Loucy (cell line): ENCODE measurements at regions not wholly inside any gene's neighbourhood (a gene's known extent, or its start where the extent isn't known, plus 50 kb on each side); places are given as distances from the start of the nearest gene placed in this dataset.

ENCODE experiments used
- H2AFZ ChIP-seq: fragments of 200-600 bp; sonication (generic); 2 replicates; pipeline ENCODE4 v1.6.0; 2016; ENCODE audit warnings: antibody characterized with exemption, mild to moderate bottlenecking, low read length, moderate library complexity
- H3F3A ChIP-seq: fragments of 200-600 bp; 2 replicates; pipeline ENCODE4 v1.6.0; 2016; ENCODE audit warnings: antibody characterized with exemption, low read depth, mild to moderate bottlenecking
- H3K27me3 ChIP-seq: fragments of 200-600 bp; sonication (generic); 2 replicates; pipeline ENCODE4 v1.6.1; 2014; ENCODE audit warnings: low read length, mild to moderate bottlenecking; ENCODE audit not compliant: insufficient read depth, poor library complexity, severe bottlenecking
- H3K36me3 ChIP-seq: fragments of 200-600 bp; sonication (generic); 2 replicates; pipeline ENCODE4 v1.6.1; 2016; ENCODE audit warnings: low read length; ENCODE audit not compliant: insufficient read depth
- H3K4me1 ChIP-seq: fragments of 200-600 bp; sonication (generic); 2 replicates; pipeline ENCODE4 v1.5.1; 2014; ENCODE audit warnings: low read length, mild to moderate bottlenecking; ENCODE audit not compliant: insufficient read depth, poor library complexity, severe bottlenecking
- H3K4me2 ChIP-seq: fragments of 200-600 bp; sonication (generic); 2 replicates; pipeline ENCODE4 v1.6.0; 2014; ENCODE audit warnings: antibody characterized with exemption, low read length, low read depth, mild to moderate bottlenecking; ENCODE audit not compliant: poor library complexity, severe bottlenecking
- H3K4me3 ChIP-seq: fragments of 200-600 bp; sonication (generic); 2 replicates; pipeline ENCODE4 v1.5.1; 2014; ENCODE audit warnings: low read length, mild to moderate bottlenecking, mixed read lengths; ENCODE audit not compliant: poor library complexity, severe bottlenecking
- H3K79me2 ChIP-seq: fragments of 200-600 bp; sonication (generic); 2 replicates; pipeline ENCODE4 v1.6.1; 2014; ENCODE audit warnings: low read length; ENCODE audit not compliant: insufficient read depth
- H3K9ac ChIP-seq: fragments of 200-600 bp; sonication (generic); 2 replicates; pipeline ENCODE4 v1.6.0; 2014; ENCODE audit warnings: mild to moderate bottlenecking, low read depth, low read length, moderate library complexity; ENCODE audit not compliant: poor library complexity, severe bottlenecking
- H3K9me2 ChIP-seq: fragments of 200-600 bp; sonication (generic); replicated peaks from 2 replicates; pipeline ENCODE4 v1.6.1; 2016; ENCODE audit warnings: low read depth, low read length, mixed read lengths
- H3K9me3 ChIP-seq: fragments of 200-600 bp; sonication (generic); 2 replicates; pipeline ENCODE4 v1.6.1; 2014; ENCODE audit warnings: mild to moderate bottlenecking, antibody characterized with exemption, low read length, low read depth; ENCODE audit not compliant: insufficient read depth
- H4K20me1 ChIP-seq: fragments of 200-600 bp; sonication (generic); 2 replicates; pipeline ENCODE4 v1.6.0; 2014; ENCODE audit warnings: antibody characterized with exemption, low read length, mild to moderate bottlenecking; ENCODE audit not compliant: insufficient read depth, poor library complexity, severe bottlenecking
- CTCF ChIP-seq: fragments of 200-600 bp; sonication (generic); conservative IDR thresholded peaks from 2 replicates; pipeline ENCODE4 v1.5.1; 2014; ENCODE audit warnings: mild to moderate bottlenecking, antibody characterized with exemption, low read length
- EZH2phosphoT487 ChIP-seq: fragments of 200-600 bp; IDR thresholded peaks from 2 replicates; pipeline ENCODE4 v1.6.1; 2018; ENCODE audit warnings: antibody characterized with exemption, mild to moderate bottlenecking, moderate library complexity, borderline replicate concordance

GRCh38 chr11:112590764-112591163 is 330.1 kb upstream of the PLET1 start:
- H3K79me2 ChIP-seq: no peaks in the 10 kb centered on the region
- no peak for TF ChIP-seq EZH2phosphoT487
- TF ChIP-seq CTCF: no peak
- no peaks in the 10 kb centered on the region; the same call in 1 of the 2 replicates for H3K9me3 ChIP-seq
- no peak overlapping the region for H2AFZ ChIP-seq
- H3K4me1 ChIP-seq: no peaks in the 10 kb centered on the region
- no peak overlapping the region for H3K4me2 ChIP-seq
- no peak overlapping the region for H3K9ac ChIP-seq
- H3F3A ChIP-seq: no peaks in the 10 kb centered on the region
- no peaks in the 10 kb centered on the region for H3K9me2 ChIP-seq
- no peaks in the 10 kb centered on the region for H3K36me3 ChIP-seq
- no peaks in the 10 kb centered on the region for H3K27me3 ChIP-seq
- H3K4me3 ChIP-seq: no peak overlapping the region
- H4K20me1 ChIP-seq: no peaks in the 10 kb centered on the region

DNA sequence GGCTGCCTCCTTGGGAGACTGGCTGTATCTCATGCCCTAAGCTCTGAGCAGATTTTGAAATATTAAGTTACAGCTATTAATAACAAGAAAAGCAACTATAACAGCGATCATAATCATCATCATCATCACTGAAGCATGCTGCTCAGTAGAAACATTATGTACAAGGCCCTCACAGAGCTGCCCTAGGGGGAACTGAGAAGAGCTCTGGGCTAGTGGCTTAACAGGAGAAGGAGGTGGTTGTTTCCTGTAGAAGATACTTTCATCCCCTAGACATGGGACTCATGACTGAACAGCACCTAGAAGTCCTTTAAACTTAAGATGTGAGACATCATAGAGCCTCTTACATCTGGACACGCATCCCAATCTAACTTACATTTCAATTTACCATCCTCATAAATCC is 332.8 kb upstream of the PLET1 start:
- Histone ChIP-seq H3K9me3 (no peaks in the 10 kb centered on the region; the same call in 1 of the 2 replicates), H3K4me1 (no peaks in the 10 kb centered on the region), H3K36me3 (no peaks in the 10 kb centered on the region), H3K79me2 (no peaks in the 10 kb centered on the region), H3F3A (no peaks in the 10 kb centered on the region), H3K9me2 (no peaks in the 10 kb centered on the region), H3K27me3 (no peaks in the 10 kb centered on the region), H4K20me1 (no peaks in the 10 kb centered on the region), H2AFZ (no peak overlapping the region), H3K4me2 (no peak overlapping the region), H3K9ac (no peak overlapping the region), H3K4me3 (no peak overlapping the region)
- TF ChIP-seq CTCF: no peak
- no peak for TF ChIP-seq EZH2phosphoT487

DNA sequence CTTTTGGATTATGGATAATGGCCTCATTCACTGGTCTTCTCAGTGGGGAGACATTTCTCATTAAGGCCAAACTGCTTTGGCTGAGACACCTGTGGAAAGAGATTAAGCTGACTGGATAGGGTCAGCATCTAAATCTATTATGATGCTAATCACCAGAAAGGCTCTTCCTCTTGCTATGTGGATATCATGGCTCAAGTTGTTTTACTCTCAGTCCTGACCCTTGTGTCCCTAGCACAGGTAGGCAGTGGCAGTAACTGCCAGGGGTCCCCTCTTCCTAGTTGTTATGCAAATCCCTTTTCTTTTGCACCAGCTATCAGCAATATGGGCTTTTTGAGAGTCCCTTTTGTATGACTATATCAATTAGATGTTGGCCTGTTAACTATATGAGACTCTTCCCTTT is 335.7 kb upstream of the PLET1 start:
- H3K4me1 ChIP-seq: no peaks in the 10 kb centered on the region
- TF ChIP-seq EZH2phosphoT487 (no peak), CTCF (no peak)
- H3K4me2 ChIP-seq: no peak overlapping the region

More for the DNA sequence above, 335.7 kb upstream of the PLET1 start:
- Histone ChIP-seq H3K27me3 (no peaks in the 10 kb centered on the region), H2AFZ (no peak overlapping the region), H3K9me3 (no peaks in the 10 kb centered on the region; the same call in 1 of the 2 replicates), H3K36me3 (no peaks in the 10 kb centered on the region), H3K9ac (no peak overlapping the region), H4K20me1 (no peaks in the 10 kb centered on the region), H3K9me2 (no peaks in the 10 kb centered on the region), H3K4me3 (no peak overlapping the region), H3F3A (no peaks in the 10 kb centered on the region), H3K79me2 (no peaks in the 10 kb centered on the region)
